H9 (cell line): ENCODE measurements at regions not wholly inside any gene's neighbourhood (a gene's known extent, or its start where the extent isn't known, plus 50 kb on each side); places are given as distances from the start of the nearest gene placed in this dataset.

Experiments
- DNase-seq: peaks from one replicate; pipeline ENCODE4 v3.0.0-alpha.2; 2017
- H2AFZ ChIP-seq: one replicate; pipeline ENCODE4 v1.6.1; 2013; ENCODE audit warnings: mild to moderate bottlenecking, low read length, control low read depth, moderate library complexity
- H2AK5ac ChIP-seq: 2 replicates; pipeline ENCODE4 v1.6.1; 2013; ENCODE audit warnings: low read length, control low read depth, mixed read lengths; ENCODE audit not compliant: insufficient read length
- H2BK120ac ChIP-seq: one replicate; pipeline ENCODE4 v1.6.1; 2013; ENCODE audit warnings: low read depth, mild to moderate bottlenecking, low read length, control low read depth, inconsistent platforms; ENCODE audit not compliant: poor library complexity, severe bottlenecking
- H2BK12ac ChIP-seq: 2 replicates; pipeline ENCODE4 v1.6.1; 2013; ENCODE audit warnings: low read length, control low read depth, mixed read lengths, low read depth; ENCODE audit not compliant: insufficient read length
- H2BK15ac ChIP-seq: 2 replicates; pipeline ENCODE4 v1.6.1; 2013; ENCODE audit warnings: low read depth, low read length, control low read depth
- H2BK20ac ChIP-seq: one replicate; pipeline ENCODE4 v1.6.1; 2013; ENCODE audit warnings: low read depth, mild to moderate bottlenecking, low read length, control low read depth, inconsistent platforms; ENCODE audit not compliant: poor library complexity, severe bottlenecking
- H2BK5ac ChIP-seq: 2 replicates; pipeline ENCODE4 v1.6.1; 2013; ENCODE audit warnings: low read length, control low read depth, mixed read lengths; ENCODE audit not compliant: insufficient read length
- H3K14ac ChIP-seq: 2 replicates; pipeline ENCODE4 v1.6.1; 2013; ENCODE audit warnings: low read length, control low read depth; ENCODE audit not compliant: insufficient read depth
- H3K18ac ChIP-seq: 2 replicates; pipeline ENCODE4 v1.6.1; 2013; ENCODE audit warnings: low read depth, mild to moderate bottlenecking, mixed read lengths, low read length, control low read depth; ENCODE audit not compliant: insufficient read length
- H3K23ac ChIP-seq: 2 replicates; pipeline ENCODE4 v1.6.1; 2013; ENCODE audit warnings: low read length, control low read depth, mixed read lengths, low read depth; ENCODE audit not compliant: insufficient read length
- H3K23me2 ChIP-seq: 2 replicates; pipeline ENCODE4 v1.6.1; 2013; ENCODE audit warnings: low read depth, mild to moderate bottlenecking, mixed read lengths, low read length, control low read depth; ENCODE audit not compliant: insufficient read length, poor library complexity, severe bottlenecking
- H3K27ac ChIP-seq: 2 replicates; pipeline ENCODE4 v1.5.1; 2013; ENCODE audit warnings: low read length, control low read depth, mixed read lengths, low read depth; ENCODE audit not compliant: insufficient read length
- H3K27me3 ChIP-seq: 2 replicates; pipeline ENCODE4 v1.6.1; 2013; ENCODE audit warnings: low read length, control low read depth, inconsistent platforms; ENCODE audit not compliant: insufficient read depth
- H3K4ac ChIP-seq: 2 replicates; pipeline ENCODE4 v1.6.1; 2013; ENCODE audit warnings: low read depth, mild to moderate bottlenecking, control low read depth, inconsistent platforms, low read length, moderate library complexity
- H3K4me1 ChIP-seq: 2 replicates; pipeline ENCODE4 v1.6.1; 2013; ENCODE audit warnings: low read length, control low read depth, inconsistent platforms; ENCODE audit not compliant: insufficient read depth
- H3K4me2 ChIP-seq: 2 replicates; pipeline ENCODE4 v1.6.1; 2013; ENCODE audit warnings: low read length, control low read depth, mixed read lengths; ENCODE audit not compliant: insufficient read length, insufficient read depth
- H3K56ac ChIP-seq: 2 replicates; pipeline ENCODE4 v1.6.1; 2013; ENCODE audit warnings: low read depth, mild to moderate bottlenecking, mixed read lengths, low read length, control low read depth; ENCODE audit not compliant: insufficient read length
- H3K79me1 ChIP-seq: 2 replicates; pipeline ENCODE4 v1.6.1; 2013; ENCODE audit warnings: low read depth, mild to moderate bottlenecking, moderate library complexity, low read length, control low read depth, inconsistent platforms; ENCODE audit not compliant: insufficient read depth, poor library complexity, severe bottlenecking
- H3K79me2 ChIP-seq: 2 replicates; pipeline ENCODE4 v1.6.1; 2013; ENCODE audit warnings: low read length, control low read depth, inconsistent platforms; ENCODE audit not compliant: insufficient read depth
- H3K9ac ChIP-seq: 2 replicates; pipeline ENCODE4 v1.6.1; 2013; ENCODE audit warnings: low read length, control low read depth, mixed read lengths; ENCODE audit not compliant: insufficient read length; ENCODE audit errors: extremely low read depth
- H3K9me3 ChIP-seq: one replicate; pipeline ENCODE4 v1.6.1; 2013; ENCODE audit warnings: low read depth, low read length, inconsistent platforms; ENCODE audit not compliant: control insufficient read depth
- H3T11ph ChIP-seq: one replicate; pipeline ENCODE4 v1.6.1; 2013; ENCODE audit warnings: mild to moderate bottlenecking, low read length, control low read depth, inconsistent platforms
- H4K20me1 ChIP-seq: one replicate; pipeline ENCODE4 v1.6.1; 2013; ENCODE audit not compliant: control insufficient read depth, insufficient read length, insufficient read depth
- H4K5ac ChIP-seq: 2 replicates; pipeline ENCODE4 v1.6.1; 2013; ENCODE audit warnings: low read depth, mild to moderate bottlenecking, mixed read lengths, low read length, control low read depth; ENCODE audit not compliant: insufficient read length
- H4K8ac ChIP-seq: replicated peaks from 2 replicates; pipeline ENCODE4 v1.6.1; 2013; ENCODE audit warnings: low read length, control low read depth, mixed read lengths, low read depth; ENCODE audit not compliant: insufficient read length
- H4K91ac ChIP-seq: 2 replicates; pipeline ENCODE4 v1.6.1; 2013; ENCODE audit warnings: low read depth, mild to moderate bottlenecking, moderate library complexity, mixed read lengths, low read length, control low read depth; ENCODE audit not compliant: insufficient read length
- H3K27ac Mint-ChIP-seq, 3 experiments: 2 replicates in 2 of 3; 3 replicates in 1 of 3; pipeline ENCODE4 v1.8.0; 2020 to 2021; ENCODE audit warnings: mixed read lengths in 3 of 3, mild to moderate bottlenecking in 1 of 3, moderate library complexity in 1 of 3
- H3K27me3 Mint-ChIP-seq: 2 replicates; pipeline ENCODE4 v1.8.0; 2021; ENCODE audit warnings: low read depth, mild to moderate bottlenecking, moderate library complexity, mixed read lengths
- H3K36me3 Mint-ChIP-seq, 3 experiments: 2 replicates in 2 of 3; 3 replicates in 1 of 3; pipeline ENCODE4 v1.8.0; 2020 to 2021; ENCODE audit warnings: low read depth in 3 of 3, mixed read lengths in 3 of 3; ENCODE audit not compliant: insufficient read depth in 1 of 3
- H3K4me1 Mint-ChIP-seq, 2 experiments: 2 replicates each; pipeline ENCODE4 v1.8.0; 2020; ENCODE audit warnings: mixed read lengths in 2 of 2
- H3K4me3 Mint-ChIP-seq, 2 experiments: 2 replicates in 1 of 2; 3 replicates in 1 of 2; pipeline ENCODE4 v1.8.0; 2020 to 2021; ENCODE audit warnings: mild to moderate bottlenecking in 2 of 2, mixed read lengths in 2 of 2, moderate library complexity in 1 of 2
- H3K9me3 Mint-ChIP-seq, 2 experiments: 2 replicates in 1 of 2; 3 replicates in 1 of 2; pipeline ENCODE4 v1.8.0; 2020; ENCODE audit warnings: mild to moderate bottlenecking in 2 of 2, mixed read lengths in 2 of 2, moderate library complexity in 1 of 2
- CTCF ChIP-seq: fragments of 200-600 bp; sonication (generic); conservative IDR thresholded peaks from 3 replicates; pipeline ENCODE4 v1.8.0; 2021; ENCODE audit warnings: antibody characterized with exemption, mild to moderate bottlenecking
- WGBS: extraction: QIAGEN DNeasy Blood & Tissue Kit; methylation state at CpG from one replicate; pipeline ENCODE4 v1.1.7; 2013; ENCODE audit warnings: missing lambda C conversion rate, low lambda C conversion rate, mixed read lengths; ENCODE audit not compliant: insufficient read length; ENCODE audit errors: extremely low coverage; 5-methylcytosine and 5-hydroxymethylcytosine counted together

- H4K8ac ChIP-seq: no peak overlapping the region
- H4K5ac ChIP-seq: no peak overlapping the region
- no peak overlapping the region for H2AFZ ChIP-seq
- H3K36me3 Mint-ChIP-seq: no peaks in the 10 kb centered on the region; a peak in 1 of 7 replicates
- H2BK12ac ChIP-seq: no peak overlapping the region
- no peaks in the 10 kb centered on the region for H3K9me3 ChIP-seq
- no peak overlapping the region for H3K56ac ChIP-seq
- H3K4me1 ChIP-seq: no peaks in the 10 kb centered on the region
- H3K23ac ChIP-seq: no peak overlapping the region
- no peak overlapping the region for H3K4me3 Mint-ChIP-seq
- no peak overlapping the region for H3K27ac ChIP-seq
- no peak overlapping the region for H3K9ac ChIP-seq
- H3K23me2 ChIP-seq: no peaks in the 10 kb centered on the region
- H2BK20ac ChIP-seq: no peak overlapping the region
- H4K20me1 ChIP-seq: no peaks in the 10 kb centered on the region
- WGBS: no CpG with 5 or more reads among the region's 2 CpGs
- no peaks in the 10 kb centered on the region; a peak in 1 of 5 replicates for H3K9me3 Mint-ChIP-seq
- H3K27me3 Mint-ChIP-seq: peaks cover 4% of the 10 kb centered on the region
- no peak overlapping the region for H4K91ac ChIP-seq
- no peak overlapping the region for H3K27ac Mint-ChIP-seq
- H3K4ac ChIP-seq: no peak overlapping the region
- H2AK5ac ChIP-seq: no peak overlapping the region
- H3K79me1 ChIP-seq: no peaks in the 10 kb centered on the region
- H2BK15ac ChIP-seq: no peak overlapping the region
- H3K4me2 ChIP-seq: no peak overlapping the region
- DNase-seq: no peak
- H3K18ac ChIP-seq: no peak overlapping the region
- H3K27me3 ChIP-seq: no peaks in the 10 kb centered on the region
- no peak overlapping the region for H3K14ac ChIP-seq
- no peak overlapping the region for H2BK5ac ChIP-seq
- no peaks in the 10 kb centered on the region for H3K79me2 ChIP-seq
- H2BK120ac ChIP-seq: no peak overlapping the region
- TF ChIP-seq CTCF: no peak
- H3T11ph ChIP-seq: no peak overlapping the region
- peaks cover 4 to 5% of the 10 kb centered on the region in 2 experiments for H3K4me1 Mint-ChIP-seq
Observed at GRCh38 chr2:126449677-126450076, 206.3 kb upstream of the GYPC start.
